NCI-H345 treated with DMSO at 0.1 percent for 48 hours (cell line): ENCODE measurements at regions not wholly inside any gene's neighbourhood (a gene's known extent, or its start where the extent isn't known, plus 50 kb on each side); places are given as distances from the start of the nearest gene placed in this dataset.
"Not testable (repeated sequence)": the region's sequence is repeated elsewhere in the genome, so short reads cannot be mapped to it uniquely, and the experiment has no call there.

Experiments used
- DNase-seq: peaks from one replicate; lab custom pipeline; 2025; ENCODE audit not compliant: unreplicated experiment; lab: John Stamatoyannopoulos, UW

GRCh38 chr2:212913640-212914306 is 237.6 kb downstream of the IKZF2 start:
- DNase-seq, result no peak

- DNase-seq, result peak; percentile 58
These were observed 238.8 kb downstream of the IKZF2 start for GRCh38 chr2:212912445-212913103.

GRCh38 chr2:212911011-212911410 is 240.4 kb downstream of the IKZF2 start:
- DNase-seq, result no peak

- DNase-seq, result no peak
These were observed 242.6 kb downstream of the IKZF2 start for GRCh38 chr2:212908682-212909435.

- DNase-seq, result no peak
These were observed 243.4 kb downstream of the IKZF2 start for GRCh38 chr2:212908031-212908430.

- no peak for DNase-seq
These were observed 244.8 kb downstream of the IKZF2 start for GRCh38 chr2:212906620-212907019.

GRCh38 chr2:212905640-212906201 is 245.7 kb downstream of the IKZF2 start:
- DNase-seq, result no peak

- no peak for DNase-seq
These were observed 246.8 kb downstream of the IKZF2 start for GRCh38 chr2:212904646-212905045.

- no peak for DNase-seq
These were observed 248.0 kb downstream of the IKZF2 start for GRCh38 chr2:212903413-212903812.

GRCh38 chr2:212902421-212902820 is 249.0 kb downstream of the IKZF2 start:
- DNase-seq, result no peak

- no peak for DNase-seq
These were observed 249.7 kb downstream of the IKZF2 start for GRCh38 chr2:212901604-212902275.

- DNase-seq, result no peak
These were observed 250.7 kb downstream of the IKZF2 start for GRCh38 chr2:212900715-212901114.

- DNase-seq, result no peak
These were observed 253.4 kb downstream of the IKZF2 start for GRCh38 chr2:212898011-212898410.

- DNase-seq, result no peak
These were observed 254.1 kb downstream of the IKZF2 start for GRCh38 chr2:212897296-212897695.

- DNase-seq, result no peak
These were observed 257.4 kb downstream of the IKZF2 start for GRCh38 chr2:212894026-212894425.

- no peak for DNase-seq
These were observed 258.2 kb downstream of the IKZF2 start for GRCh38 chr2:212893216-212893615.

GRCh38 chr2:212892193-212892592 is 259.2 kb downstream of the IKZF2 start:
- no peak for DNase-seq

- DNase-seq, result no peak
These were observed 259.8 kb downstream of the IKZF2 start for GRCh38 chr2:212891580-212891979.

GRCh38 chr2:212882626-212883025 is 268.8 kb downstream of the IKZF2 start:
- DNase-seq, result no peak

GRCh38 chr2:212876556-212876955 is 274.9 kb downstream of the IKZF2 start:
- DNase-seq, result not testable (repeated sequence)

- DNase-seq, result not testable (repeated sequence)
These were observed 275.5 kb downstream of the IKZF2 start for GRCh38 chr2:212875950-212876349.
